T47D (cell line): ENCODE measurements at regions not wholly inside any gene's neighbourhood (a gene's known extent, or its start where the extent isn't known, plus 50 kb on each side); places are given as distances from the start of the nearest gene placed in this dataset.

ENCODE experiments used
- DNase-seq, 2 experiments: peaks; one replicate each; pipeline versions ENCODE4 v3.0.0 to v3.0.0-alpha.2; 2011 to 2012; ENCODE audit warnings: low read depth in 1 of 2, low spot score in 1 of 2
- JUND ChIP-seq: IDR thresholded peaks from 2 replicates; pipeline ENCODE4 v1.6.1; 2012; ENCODE audit warnings: low read depth
- in situ Hi-C: cut with HindIII; loops from 2 replicates; pipeline ENCODE4 v1.10.0; 2016; ENCODE audit warnings: low sequenced_read_pairs, low pct_unique_long_range_greater_than_20kb

GRCh38 chr4:81634766-81635549 lies 163.3 kb upstream of the RASGEF1B start:
- DNase-seq, result no peak
- in situ Hi-C loops, result no loop called here
- no peak for TF ChIP-seq JUND

DNA sequence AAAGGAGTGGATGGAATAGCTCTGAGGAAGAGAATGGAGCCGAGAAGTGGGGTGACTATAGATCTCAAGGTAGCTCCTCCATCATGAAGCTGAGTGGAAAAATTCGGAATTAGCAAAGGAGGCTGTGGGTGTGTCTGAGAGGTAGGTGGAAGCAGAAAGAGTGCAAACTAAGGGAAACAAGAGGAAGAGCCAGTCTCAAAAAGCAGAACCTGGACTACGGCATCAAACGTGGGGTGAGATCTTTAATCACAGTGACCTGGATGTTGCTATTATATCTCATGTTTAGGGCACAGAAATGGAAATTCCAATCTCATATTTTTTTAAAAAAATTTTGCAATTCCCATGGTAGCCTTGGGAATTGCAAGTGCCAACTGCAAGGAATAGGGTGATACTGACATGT lies 162.5 kb upstream of the RASGEF1B start:
- no peak for TF ChIP-seq JUND
- no peak for DNase-seq
- in situ Hi-C loops, result no loop called here

DNA sequence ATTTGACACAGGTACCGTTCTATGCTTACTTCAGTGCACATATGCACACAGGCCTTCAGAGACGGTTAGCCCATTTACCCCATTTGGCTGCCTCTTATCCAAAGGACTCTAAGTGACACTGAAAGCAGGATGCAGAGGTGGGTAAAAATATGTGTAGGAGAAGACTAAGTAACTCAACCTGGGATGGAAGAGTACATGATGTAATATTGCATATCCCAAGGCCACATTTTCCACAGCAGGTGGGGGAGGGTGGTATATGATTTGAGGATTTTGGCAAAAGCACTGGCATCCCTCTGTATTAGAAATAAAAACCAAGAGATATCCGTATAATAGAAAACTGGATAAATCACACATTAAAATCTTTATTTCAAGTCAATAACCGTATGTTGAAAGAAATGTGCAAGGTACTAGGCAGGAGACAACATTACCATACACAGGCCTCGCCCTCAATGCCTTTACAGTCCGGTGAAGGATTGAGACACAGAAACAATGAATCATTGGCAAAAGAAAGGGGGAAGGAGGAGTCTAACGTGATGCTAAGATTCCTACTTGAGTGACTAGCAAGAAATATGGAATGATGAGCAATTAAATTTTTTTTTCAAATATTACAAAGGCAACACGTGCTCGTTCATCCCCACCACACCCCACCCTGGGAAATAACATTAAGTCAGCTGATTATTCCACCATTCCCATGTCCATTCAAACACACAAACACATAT lies 161.0 kb upstream of the RASGEF1B start:
- in situ Hi-C loops, result no loop called here
- TF ChIP-seq JUND, result no peak
- no peak for DNase-seq

DNA sequence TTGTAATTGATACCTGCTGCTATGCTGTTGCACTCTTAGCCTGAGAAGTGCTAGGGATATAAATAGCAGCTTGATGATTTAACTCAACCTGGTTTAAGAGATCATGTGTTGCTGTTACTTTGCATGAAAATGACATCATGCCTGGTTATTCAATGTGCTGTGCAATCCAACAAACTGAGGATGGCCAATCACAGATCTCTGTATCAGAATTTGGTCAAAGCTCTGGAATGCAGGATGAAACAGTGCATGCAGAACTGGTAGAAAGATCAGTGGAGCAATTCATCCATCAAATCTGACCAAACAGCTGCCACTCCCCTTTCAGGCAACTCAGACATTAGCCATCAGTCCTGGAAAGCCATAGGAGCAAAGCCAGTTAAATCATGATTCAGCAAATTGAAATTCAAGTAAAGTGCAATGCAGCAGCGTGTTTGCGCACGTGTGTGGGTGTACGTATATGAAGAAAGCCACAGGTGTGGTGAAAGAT lies 160.3 kb upstream of the RASGEF1B start:
- peak in 1 of 2 experiments; percentile 13 for DNase-seq
- in situ Hi-C loops, result no loop called here
- no peak for TF ChIP-seq JUND

DNA sequence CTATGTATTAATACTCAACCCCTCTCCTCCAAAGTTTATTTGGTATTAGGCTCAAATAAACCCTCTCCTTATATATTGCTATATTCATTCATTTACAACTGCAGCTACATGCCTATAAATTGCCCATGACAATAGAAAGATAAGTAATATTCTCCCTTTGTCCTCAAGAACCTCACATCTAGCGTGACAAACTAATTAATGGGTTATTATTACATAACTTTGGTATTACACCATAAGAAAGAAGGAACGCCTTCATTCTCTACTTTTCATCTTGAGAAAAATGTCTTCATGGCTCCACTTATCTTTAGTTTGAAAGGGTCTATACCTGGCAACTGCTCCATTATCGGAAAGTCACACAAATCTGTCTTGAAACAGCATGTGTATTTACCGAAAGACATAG lies 157.7 kb upstream of the RASGEF1B start:
- in situ Hi-C loops, result no loop called here
- TF ChIP-seq JUND, result no peak
- DNase-seq, result no peak

DNA sequence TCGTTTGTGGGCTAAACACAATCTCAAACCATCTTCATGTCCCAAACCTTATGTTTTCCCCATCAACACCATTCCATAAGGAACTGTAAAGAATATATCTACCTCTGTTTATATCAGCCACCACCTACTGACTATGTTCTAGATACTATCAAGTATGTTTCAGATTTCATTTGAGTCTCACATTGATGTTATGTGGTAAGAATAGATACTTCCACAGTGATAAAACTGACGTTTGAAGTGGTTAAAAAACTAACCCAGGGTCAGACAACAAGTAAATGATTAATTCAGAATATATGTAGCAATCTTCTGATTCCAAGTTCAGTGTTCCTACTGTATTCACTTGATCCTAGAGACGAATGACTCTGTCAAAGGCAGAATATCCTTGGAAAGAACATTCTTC lies 156.8 kb upstream of the RASGEF1B start:
- in situ Hi-C loops, result no loop called here

GRCh38 chr4:81627590-81627989 lies 155.9 kb upstream of the RASGEF1B start:
- no peak for TF ChIP-seq JUND
- no peak for DNase-seq
- in situ Hi-C loops, result no loop called here

More for the DNA sequence above, 156.8 kb upstream of the RASGEF1B start:
- TF ChIP-seq JUND, result no peak
- no peak for DNase-seq

- no peak for TF ChIP-seq JUND
- DNase-seq, result no peak
- in situ Hi-C loops, result no loop called here
Observed at GRCh38 chr4:81626851-81627250, 155.1 kb upstream of the RASGEF1B start.

DNA sequence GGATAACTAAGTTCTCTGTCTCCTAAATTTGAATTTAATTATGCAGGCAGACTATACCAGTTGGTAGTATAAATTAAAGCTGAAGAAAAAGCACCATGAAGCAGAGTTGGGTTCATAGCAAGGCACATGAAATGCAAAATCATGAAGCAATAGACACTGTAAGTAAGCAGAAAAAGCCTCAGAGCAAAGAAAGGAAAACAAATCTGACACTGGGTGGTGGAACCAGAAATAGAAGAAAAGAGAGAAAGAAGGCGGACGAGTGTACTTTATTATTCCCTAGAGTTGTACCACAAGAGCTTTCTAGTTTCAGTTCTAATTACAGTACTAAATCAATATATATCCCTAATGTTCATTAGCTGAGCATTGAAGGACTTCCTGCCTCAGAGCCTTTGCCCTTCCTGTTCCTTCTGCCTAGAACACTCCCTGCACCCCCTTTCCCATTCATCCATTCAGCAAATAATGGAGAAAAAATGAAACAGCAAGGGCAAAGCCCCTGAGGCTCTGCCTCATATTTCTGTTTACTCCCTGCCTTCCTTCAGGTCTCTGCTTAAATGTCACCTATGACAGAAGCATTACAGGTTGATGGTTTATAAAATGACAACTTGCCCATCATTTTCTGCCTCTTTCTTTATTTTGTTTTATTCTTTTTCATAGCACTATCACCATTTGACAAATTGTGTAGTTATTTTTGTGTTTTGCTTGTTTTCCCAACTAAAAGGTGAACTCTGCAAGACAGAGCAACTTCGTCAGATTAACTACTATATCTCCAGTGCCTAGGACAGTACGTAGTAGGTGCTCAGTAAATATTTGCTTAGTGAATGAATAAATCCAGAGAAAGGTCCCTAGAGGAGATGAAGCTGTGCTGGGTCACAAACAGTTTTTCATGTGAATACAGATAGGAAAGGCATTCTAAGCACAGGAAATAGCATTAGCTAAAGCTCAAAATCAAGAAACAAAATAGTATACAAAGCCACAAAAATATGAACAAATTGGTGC lies 154.0 kb upstream of the RASGEF1B start:
- in situ Hi-C loops, result no loop called here

DNA sequence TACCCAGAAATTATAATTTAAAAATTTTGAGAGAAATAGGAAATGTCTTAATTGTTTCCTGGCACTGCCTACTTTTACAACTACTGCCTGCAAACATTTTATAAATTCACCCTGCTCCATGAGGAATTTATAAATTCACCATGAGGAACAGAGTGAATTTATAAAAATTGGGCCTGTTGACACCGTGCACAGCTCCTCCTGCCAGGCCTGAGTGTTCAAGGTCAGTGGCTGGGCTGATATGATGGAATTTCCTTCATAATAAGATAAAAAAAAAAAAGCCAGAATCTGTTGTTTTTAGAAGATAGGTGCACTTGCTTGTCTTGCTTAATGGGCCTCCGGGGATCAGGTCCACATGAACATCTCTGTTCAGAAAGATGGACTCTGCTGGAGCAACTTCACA lies 151.7 kb upstream of the RASGEF1B start:
- in situ Hi-C loops, result no loop called here
- no peak for DNase-seq
- no peak for TF ChIP-seq JUND

More for the DNA sequence above, 154.0 kb upstream of the RASGEF1B start:
- DNase-seq, result peak in 1 of 2 experiments; percentile 19
- no peak for TF ChIP-seq JUND

DNA sequence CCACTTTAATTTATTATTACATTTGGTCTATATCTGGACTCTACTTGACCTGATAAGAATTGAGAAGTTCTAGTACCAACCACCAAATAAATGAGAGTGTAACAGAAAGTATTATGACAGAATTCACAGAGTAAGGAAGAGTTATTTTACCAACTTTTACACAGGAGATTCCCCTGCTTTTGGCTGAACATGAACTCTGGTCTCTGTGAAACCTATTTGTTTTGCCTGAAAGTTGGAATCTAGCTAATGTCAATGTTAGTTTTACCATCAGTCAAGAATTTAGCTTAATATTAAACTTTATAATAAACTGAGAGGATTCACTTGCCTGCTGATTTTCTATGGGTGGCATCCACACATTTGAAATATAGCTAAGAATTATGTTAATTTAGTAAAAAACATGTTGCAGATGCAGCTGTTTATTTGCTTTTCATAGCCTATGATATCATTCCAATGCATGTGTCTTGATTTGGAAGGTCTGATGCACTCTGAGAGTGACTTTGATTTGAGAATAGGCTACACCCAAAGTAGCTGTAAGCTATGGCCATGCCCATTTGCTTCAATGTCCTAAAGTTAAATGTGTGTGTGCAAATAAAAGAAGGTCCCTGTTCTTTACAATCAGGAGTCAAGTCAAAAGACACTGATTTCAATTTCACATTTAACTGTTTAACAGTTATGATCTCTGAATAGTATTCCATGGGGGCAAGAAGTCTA lies 150.9 kb upstream of the RASGEF1B start:
- in situ Hi-C loops, result no loop called here
- no peak for TF ChIP-seq JUND
- DNase-seq, result no peak

DNA sequence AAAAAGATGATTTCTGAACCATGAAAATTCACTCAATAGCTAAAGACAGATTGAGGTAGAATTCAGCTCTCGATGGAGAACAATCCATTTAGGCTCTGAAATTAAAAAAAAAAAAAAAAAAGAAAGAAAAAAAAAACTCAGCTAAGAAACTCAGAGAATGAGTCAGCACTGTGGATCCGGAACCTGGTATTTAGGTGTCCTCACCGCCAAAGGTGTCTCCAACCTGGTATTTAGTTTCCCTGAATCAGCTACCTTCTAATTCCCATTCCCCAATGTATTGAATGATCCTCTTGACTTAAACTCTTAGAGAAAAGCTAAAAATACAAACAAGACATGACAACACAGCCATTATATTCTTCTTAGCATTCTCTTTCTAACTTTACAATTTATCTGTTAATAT lies 150.3 kb upstream of the RASGEF1B start:
- in situ Hi-C loops, result no loop called here

More for the DNA sequence above, 150.3 kb upstream of the RASGEF1B start:
- no peak for TF ChIP-seq JUND
- no peak for DNase-seq
